HG02885 (cell line): ENCODE measurements at regions not wholly inside any gene's neighbourhood (a gene's known extent, or its start where the extent isn't known, plus 50 kb on each side); places are given as distances from the start of the nearest gene placed in this dataset.
"Not testable (repeated sequence)": the region's sequence is repeated elsewhere in the genome, so short reads cannot be mapped to it uniquely, and the experiment has no call there.

Experiments used
- ATAC-seq: cut with Tn5 transposase; IDR thresholded peaks from one replicate; pipeline ENCODE4 v1.9.1; 2021; ENCODE audit warnings: mild to moderate bottlenecking; ENCODE audit not compliant: unreplicated experiment, poor library complexity

GRCh38 chr9:117649126-117649525 is 55.1 kb upstream of the TLR4 start:
- no peak for ATAC-seq

- ATAC-seq = no peak
These were observed 59.1 kb upstream of the TLR4 start for GRCh38 chr9:117644932-117645636.

DNA sequence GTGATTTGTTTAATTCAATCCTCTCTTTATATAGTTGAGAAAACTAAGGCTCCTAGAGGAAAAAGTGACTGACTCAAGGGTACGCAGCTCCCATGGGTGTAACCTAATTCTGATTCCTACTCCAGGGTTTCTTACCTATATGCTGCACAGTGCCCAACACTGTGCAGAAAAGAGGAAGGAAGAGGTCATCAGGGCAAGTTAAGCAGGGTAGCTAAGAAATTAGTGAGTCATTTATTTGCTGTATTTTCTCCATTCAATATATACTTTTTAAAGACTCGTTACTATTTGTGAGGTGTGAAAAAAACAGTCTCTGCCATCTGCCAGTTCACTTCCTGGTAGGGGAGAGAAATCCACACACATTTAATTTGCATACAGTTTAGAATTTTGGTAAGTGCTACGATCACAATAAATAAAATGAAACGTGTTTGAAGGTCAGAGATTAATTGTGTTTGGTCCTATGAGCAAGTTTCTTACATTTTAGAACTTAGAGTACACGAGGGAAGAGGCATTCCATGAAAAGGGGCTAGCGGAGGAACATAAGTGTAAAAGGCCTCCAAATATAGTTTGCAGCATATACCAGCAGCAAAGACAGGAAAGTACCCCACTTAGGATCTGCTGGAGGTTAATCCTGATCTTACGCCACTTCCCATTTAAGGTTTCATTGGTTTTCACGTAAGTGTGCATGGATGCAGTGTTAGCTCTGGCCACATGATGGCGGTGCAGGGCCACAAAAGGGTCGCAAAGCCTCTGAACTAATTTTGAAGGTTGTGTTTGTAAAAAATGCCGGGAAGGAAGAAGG is 59.9 kb upstream of the TLR4 start:
- ATAC-seq = peak; percentile 93

DNA sequence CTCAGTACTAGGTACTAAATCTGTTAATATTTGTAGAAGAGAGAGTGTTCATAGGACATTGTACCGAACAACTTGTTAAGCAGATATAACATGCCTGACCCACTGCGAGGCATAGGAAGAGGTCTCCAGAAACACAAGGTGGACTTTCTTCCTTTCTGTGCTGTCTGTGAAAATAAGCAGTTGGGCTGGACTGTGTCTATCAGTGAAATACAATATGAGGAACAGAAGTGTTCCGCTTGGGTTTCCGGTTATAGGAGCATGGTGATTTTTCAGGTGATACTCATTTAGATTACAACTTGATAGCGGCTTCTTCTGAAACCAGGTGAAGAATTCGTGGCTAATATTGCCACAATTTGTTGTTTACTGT is 60.9 kb upstream of the TLR4 start:
- ATAC-seq = no peak

- not testable (repeated sequence) for ATAC-seq
These were observed 61.5 kb upstream of the TLR4 start for GRCh38 chr9:117642571-117643287.

GRCh38 chr9:117636681-117637080 is 67.5 kb upstream of the TLR4 start:
- ATAC-seq = no peak

DNA sequence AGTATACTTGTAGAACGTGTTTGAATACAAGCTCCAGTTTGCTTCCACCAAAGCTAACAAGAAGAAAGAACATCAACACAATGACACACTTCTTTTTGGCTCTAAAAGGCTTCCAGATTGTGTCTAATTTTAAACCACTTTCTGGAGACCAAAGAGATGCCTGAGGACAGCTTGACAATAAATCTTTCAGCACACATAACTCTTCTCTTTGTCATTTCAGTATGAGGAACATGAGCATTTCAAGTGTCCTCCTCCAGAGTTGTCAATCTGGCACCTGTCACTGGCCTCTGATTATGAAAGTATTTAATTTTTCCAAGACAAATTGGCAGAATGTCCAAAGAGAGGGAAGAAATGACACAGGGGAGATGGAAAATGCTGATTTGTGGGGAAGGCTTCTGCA is 79.0 kb upstream of the TLR4 start:
- no peak for ATAC-seq

- no peak for ATAC-seq
These were observed 80.1 kb upstream of the TLR4 start for GRCh38 chr9:117624106-117624505.

DNA sequence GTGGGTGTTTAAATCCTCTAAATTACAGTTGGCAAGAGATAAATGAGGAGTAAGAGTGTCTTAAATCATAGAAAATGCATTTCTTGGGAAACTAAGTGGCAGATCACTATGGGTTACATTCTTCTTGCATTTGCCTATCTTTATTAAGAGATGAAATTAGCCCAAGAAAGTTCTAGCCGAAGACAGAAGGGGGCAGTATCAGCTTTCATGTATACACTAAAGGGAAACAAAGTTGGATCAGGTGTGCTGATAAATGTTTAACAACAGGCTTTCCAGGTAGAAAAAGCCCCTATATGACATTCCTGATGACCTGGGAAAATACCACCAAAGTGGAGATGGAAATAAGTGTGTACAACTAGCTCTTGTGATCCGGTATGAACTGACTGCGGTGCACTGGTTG is 81.9 kb upstream of the TLR4 start:
- ATAC-seq = no peak

DNA sequence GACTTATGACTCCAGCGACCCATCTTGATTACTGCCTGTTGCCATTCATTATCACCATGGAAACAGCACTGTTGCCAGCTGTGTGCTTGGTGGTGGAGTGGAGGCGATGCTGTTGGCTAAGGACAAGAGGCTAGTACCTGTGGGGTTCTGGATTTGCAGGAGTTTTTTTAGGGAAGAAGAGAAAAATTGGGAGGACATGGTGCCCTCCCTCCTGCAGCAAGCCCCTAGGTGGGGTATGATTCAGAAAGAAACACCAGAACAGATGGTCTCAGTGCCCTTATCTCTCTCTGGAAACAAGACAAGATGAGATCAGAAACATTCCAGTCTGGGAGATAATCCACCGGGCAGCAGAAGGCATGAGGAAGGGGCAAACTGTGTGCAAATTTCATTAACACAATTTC is 87.8 kb upstream of the TLR4 start:
- ATAC-seq = no peak

- no peak for ATAC-seq
These were observed 91.9 kb upstream of the TLR4 start for GRCh38 chr9:117612317-117612716.

GRCh38 chr9:117597977-117598376 is 106.2 kb upstream of the TLR4 start:
- ATAC-seq = no peak

GRCh38 chr9:117596678-117597077 is 107.5 kb upstream of the TLR4 start:
- no peak for ATAC-seq

DNA sequence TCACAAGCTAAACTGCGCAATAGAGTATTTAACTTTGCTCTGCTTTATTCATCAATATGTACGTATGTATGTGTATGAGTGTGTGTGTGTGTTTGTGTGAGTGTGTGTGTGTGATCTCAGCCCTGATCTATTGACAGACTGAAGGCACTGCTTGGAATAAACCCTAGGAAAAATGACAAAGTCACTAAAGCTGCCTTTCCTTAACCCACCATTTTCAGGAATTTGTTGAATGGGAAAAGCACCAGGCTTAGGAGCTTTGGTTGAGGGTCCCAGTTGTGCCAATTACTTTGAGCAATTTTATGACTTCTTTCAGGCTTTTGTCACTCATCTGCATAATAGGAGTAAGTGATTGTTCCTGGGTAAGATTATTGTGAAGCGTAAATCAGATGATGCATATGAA is 108.6 kb upstream of the TLR4 start:
- ATAC-seq = no peak

DNA sequence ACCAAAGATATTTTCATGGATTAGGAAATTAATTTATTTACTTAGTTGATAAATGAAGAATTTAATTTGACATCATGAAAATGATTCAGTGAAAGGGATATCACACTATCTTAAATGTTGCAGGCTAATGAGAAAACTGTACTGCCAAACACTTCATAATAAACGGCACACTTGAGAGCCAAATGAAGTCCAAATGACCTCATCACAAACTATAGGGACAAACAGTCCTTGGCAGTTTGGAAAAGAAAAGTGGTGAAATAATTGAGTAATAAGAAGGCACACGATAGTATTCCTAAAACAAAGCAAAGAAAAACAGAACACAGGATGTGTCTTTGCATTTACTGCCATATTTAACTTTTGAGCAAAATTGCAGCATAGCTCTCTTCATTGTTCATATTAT is 116.9 kb upstream of the TLR4 start:
- no peak for ATAC-seq

DNA sequence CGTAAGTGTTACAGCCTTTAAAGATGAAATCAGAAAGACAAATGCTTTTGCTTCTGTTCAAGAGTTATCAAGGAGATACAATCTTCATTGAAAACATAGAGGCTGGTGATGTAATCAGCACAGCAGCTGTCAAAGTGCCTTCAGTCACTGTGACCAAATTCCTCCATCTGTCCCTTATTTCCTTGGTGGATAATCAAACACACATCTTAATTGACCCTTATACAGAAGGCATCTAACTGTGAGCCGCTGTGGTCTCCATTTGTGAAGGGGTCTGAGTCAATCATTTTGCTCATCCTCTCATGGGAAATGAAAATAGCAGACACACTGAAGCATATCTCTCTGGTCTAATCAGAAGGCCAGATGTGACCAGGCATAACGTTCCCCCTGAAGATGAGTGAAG is 130.1 kb upstream of the TLR4 start:
- ATAC-seq = no peak

DNA sequence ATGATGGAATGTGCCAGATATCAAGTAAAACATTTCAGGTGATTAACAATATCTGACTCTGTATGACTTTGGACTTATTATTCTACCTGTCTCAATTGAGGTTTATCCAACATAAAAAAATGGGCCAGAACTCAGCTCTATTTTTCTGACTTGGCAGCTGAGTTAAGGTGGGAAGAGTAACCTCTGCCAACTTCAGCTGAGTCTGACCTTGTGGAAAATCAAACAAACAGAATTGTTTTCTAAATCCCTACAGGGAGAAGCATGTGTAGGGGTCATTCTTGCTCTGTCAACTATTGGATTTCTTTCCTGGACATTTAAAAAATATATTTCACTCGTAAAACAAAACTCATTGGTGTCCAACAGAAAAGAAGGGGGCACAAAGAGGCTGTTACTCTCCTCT is 139.4 kb upstream of the TLR4 start:
- no peak for ATAC-seq

DNA sequence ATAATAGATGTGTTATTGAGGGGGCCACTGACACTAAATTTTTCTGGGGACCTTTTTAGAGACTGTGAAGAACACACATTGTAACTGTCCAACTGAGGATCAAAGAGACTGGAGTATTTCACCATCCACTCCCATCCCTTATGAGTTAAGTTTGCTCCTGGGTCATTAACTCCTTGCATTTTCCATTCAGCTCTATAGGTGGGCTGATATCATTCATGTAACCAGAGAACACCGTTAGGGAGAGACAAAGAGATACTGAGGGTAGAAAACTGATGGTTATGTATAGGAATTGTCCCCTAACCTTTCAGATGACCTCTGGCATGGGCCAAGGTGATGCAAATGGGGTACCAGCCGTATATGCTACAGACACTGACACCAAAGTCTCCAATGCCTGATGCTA is 142.4 kb upstream of the TLR4 start:
- ATAC-seq = no peak

DNA sequence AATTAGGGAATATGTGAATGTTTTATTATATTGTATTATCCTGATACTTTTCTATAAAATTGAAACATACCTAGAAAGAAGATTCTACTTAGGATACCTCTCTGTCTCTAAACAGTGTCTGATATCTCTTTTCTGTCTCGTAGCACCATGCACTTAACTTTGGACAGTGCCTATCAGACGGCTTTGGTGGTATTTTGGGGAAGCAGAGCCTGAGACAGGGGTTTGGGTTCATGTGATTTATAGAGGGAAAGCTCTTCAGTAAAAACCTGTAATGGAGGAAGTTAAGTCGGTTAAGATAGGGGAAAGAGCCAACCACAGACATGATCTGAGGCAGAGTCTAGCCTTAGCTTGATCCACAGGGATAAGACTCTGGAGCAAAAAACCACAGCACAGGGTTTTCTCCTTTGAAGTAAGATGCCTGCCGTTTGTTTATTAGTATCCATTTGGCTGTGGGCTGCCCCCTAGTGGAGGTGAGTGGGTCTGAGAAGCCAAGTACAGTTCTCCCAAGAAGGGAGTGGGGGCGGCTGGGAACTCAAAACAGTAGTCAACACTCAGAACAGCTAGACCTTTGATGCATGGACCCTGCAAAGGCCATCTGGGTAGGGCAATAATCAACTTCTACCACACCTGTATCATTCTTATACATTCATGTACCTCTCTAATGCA is 141.2 kb upstream of the ASTN2 start:
- peak; percentile 90 for ATAC-seq

DNA sequence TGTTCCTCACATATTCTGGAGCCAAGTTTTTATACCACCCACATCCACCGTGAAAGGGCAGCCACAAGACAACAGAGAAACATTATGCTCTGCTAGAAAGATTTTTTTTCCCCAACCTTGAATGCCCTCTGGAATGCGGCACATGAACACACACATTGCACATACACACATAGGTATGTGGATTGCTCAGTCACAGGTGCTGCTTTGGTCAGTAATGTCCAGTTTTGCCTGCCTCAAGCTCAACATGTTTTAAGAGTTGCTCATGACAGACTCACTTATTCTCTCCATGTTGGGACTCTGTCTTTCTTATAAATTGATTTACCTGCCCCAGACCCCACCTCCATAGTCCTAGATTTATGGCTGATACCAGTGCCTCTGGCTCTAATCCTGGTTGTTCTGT is 138.0 kb upstream of the ASTN2 start:
- no peak for ATAC-seq

DNA sequence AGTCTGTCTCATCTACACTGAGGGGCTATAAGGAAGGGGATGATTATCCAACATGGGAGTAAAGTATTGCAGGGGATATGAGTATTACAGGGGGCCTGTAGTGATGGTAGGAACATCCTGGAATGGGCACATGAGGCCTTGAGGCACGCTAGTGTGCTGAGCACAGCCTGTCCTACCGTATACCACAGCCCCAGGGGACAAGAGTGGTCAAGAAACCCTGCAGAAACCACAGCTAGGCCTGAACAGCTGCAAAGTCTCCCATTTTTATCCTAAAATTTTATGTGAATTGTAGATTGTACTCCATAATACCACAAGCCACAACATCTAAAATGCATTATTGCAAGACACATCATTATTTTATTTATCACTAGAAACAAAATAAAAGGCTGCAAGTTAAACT is 136.3 kb upstream of the ASTN2 start:
- no peak for ATAC-seq
